SU-DHL-6 (cell line): ENCODE measurements at regions not wholly inside any gene's neighbourhood (a gene's known extent, or its start where the extent isn't known, plus 50 kb on each side); places are given as distances from the start of the nearest gene placed in this dataset.

Experiments used
- H2AFZ ChIP-seq: fragments of 200-600 bp; sonication (generic); 2 replicates; pipeline ENCODE4 v1.6.1; 2014; ENCODE audit warnings: low read depth, mild to moderate bottlenecking, moderate library complexity, mixed read lengths, antibody characterized with exemption, low read length; ENCODE audit not compliant: severe bottlenecking
- H3F3A ChIP-seq: fragments of 200-600 bp; shearing (Covaris generic); 2 replicates; pipeline ENCODE4 v1.6.0; 2016; ENCODE audit warnings: antibody characterized with exemption, mild to moderate bottlenecking; ENCODE audit not compliant: insufficient read depth
- H3K27ac ChIP-seq: fragments of 200-600 bp; sonication (generic); 2 replicates; pipeline ENCODE4 v1.5.1; 2016; ENCODE audit warnings: low read depth, mild to moderate bottlenecking, low read length, moderate library complexity, mixed read lengths
- H3K27me3 ChIP-seq: fragments of 200-600 bp; sonication (generic), shearing (Covaris generic); 2 replicates; pipeline ENCODE4 v1.6.0; 2014; ENCODE audit warnings: mild to moderate bottlenecking, low read length
- H3K36me3 ChIP-seq: fragments of 200-600 bp; sonication (generic); 2 replicates; pipeline ENCODE4 v1.6.1; 2014; ENCODE audit warnings: mild to moderate bottlenecking, low read length, mixed read lengths
- H3K4me2 ChIP-seq: fragments of 300-600, 200-600 bp; shearing (Covaris generic), sonication (generic); 2 replicates; pipeline ENCODE4 v1.6.0; 2014; ENCODE audit warnings: low read length, low read depth, mild to moderate bottlenecking; ENCODE audit not compliant: poor library complexity, severe bottlenecking
- H3K4me3 ChIP-seq: fragments of 200-600 bp; sonication (generic); 2 replicates; pipeline ENCODE4 v1.5.1; 2014; ENCODE audit warnings: antibody characterized with exemption, low read length, mild to moderate bottlenecking, mixed read lengths; ENCODE audit not compliant: insufficient read depth, poor library complexity, severe bottlenecking
- H3K79me2 ChIP-seq: fragments of 200-600 bp; sonication (generic); 2 replicates; pipeline ENCODE4 v1.6.1; 2014; ENCODE audit warnings: mild to moderate bottlenecking, low read length, moderate library complexity; ENCODE audit not compliant: insufficient read depth
- H3K9ac ChIP-seq: fragments of 200-600 bp; sonication (generic); 2 replicates; pipeline ENCODE4 v1.7.0; 2014; ENCODE audit warnings: mild to moderate bottlenecking, low read length
- H3K9me2 ChIP-seq: fragments of 200-600 bp; sonication (generic); replicated peaks from 2 replicates; pipeline ENCODE4 v1.6.1; 2014; ENCODE audit warnings: low read length; ENCODE audit not compliant: insufficient read depth
- H3K9me3 ChIP-seq: fragments of 200-600 bp; sonication (generic); 2 replicates; pipeline ENCODE4 v1.6.1; 2014; ENCODE audit warnings: low read length, mixed read lengths; ENCODE audit not compliant: insufficient read depth
- H4K20me1 ChIP-seq: fragments of 200-600 bp; sonication (generic); 2 replicates; pipeline ENCODE4 v1.6.1; 2014; ENCODE audit warnings: low read depth, mild to moderate bottlenecking, antibody characterized with exemption, low read length, moderate library complexity, mixed read lengths
- CTCF ChIP-seq: fragments of 200-600 bp; sonication (generic); IDR thresholded peaks from one replicate; pipeline ENCODE4 v1.5.1; 2017; ENCODE audit warnings: antibody characterized with exemption, mild to moderate bottlenecking, low read length, moderate library complexity; ENCODE audit not compliant: insufficient read depth, poor library complexity, severe bottlenecking
- EZH2phosphoT487 ChIP-seq: fragments of 200-600 bp; sonication (generic), shearing (Covaris generic); conservative IDR thresholded peaks from 2 replicates; pipeline ENCODE4 v1.6.1; 2018; ENCODE audit warnings: mild to moderate bottlenecking, antibody characterized with exemption, low read length, moderate library complexity, mixed read lengths

- H3K27me3 ChIP-seq = no peaks in the 10 kb centered on the region
- H3K36me3 ChIP-seq = no peaks in the 10 kb centered on the region
- TF ChIP-seq CTCF (no peak), EZH2phosphoT487 (no peak)
- no peak overlapping the region for H2AFZ ChIP-seq
- no peak overlapping the region for H3K27ac ChIP-seq
- H3F3A ChIP-seq = no peaks in the 10 kb centered on the region
- no peaks in the 10 kb centered on the region for H3K9me2 ChIP-seq
- H4K20me1 ChIP-seq = no peaks in the 10 kb centered on the region
- no peak overlapping the region for H3K9ac ChIP-seq
- no peaks in the 10 kb centered on the region for H3K9me3 ChIP-seq
- no peaks in the 10 kb centered on the region for H3K79me2 ChIP-seq
- H3K4me3 ChIP-seq = no peak overlapping the region
- no peak overlapping the region for H3K4me2 ChIP-seq
These were observed 341.8 kb downstream of the TMEM182 start for GRCh38 chr2:103103678-103104077.

GRCh38 chr2:103119352-103119751, 357.5 kb downstream of the TMEM182 start:
- H3K36me3 ChIP-seq = no peaks in the 10 kb centered on the region
- H3K27ac ChIP-seq = no peak overlapping the region
- no peak overlapping the region for H3K4me2 ChIP-seq
- H3K9me2 ChIP-seq = no peaks in the 10 kb centered on the region
- H3K27me3 ChIP-seq = no peaks in the 10 kb centered on the region
- H3K79me2 ChIP-seq = no peaks in the 10 kb centered on the region
- TF ChIP-seq CTCF (no peak), EZH2phosphoT487 (no peak)
- no peaks in the 10 kb centered on the region for H4K20me1 ChIP-seq
- H2AFZ ChIP-seq = no peak overlapping the region
- H3K9ac ChIP-seq = no peak overlapping the region
- H3K4me3 ChIP-seq = no peak overlapping the region
- no peaks in the 10 kb centered on the region for H3K9me3 ChIP-seq
- no peaks in the 10 kb centered on the region for H3F3A ChIP-seq

GRCh38 chr2:103121106-103121505, 359.3 kb downstream of the TMEM182 start:
- Histone ChIP-seq H3K27ac (no peak overlapping the region), H2AFZ (no peak overlapping the region), H3K4me3 (no peak overlapping the region), H3K9me2 (no peaks in the 10 kb centered on the region), H3K4me2 (no peak overlapping the region), H3K36me3 (no peaks in the 10 kb centered on the region), H3K9me3 (no peaks in the 10 kb centered on the region), H4K20me1 (no peaks in the 10 kb centered on the region), H3K27me3 (no peaks in the 10 kb centered on the region), H3K9ac (no peak overlapping the region), H3F3A (no peaks in the 10 kb centered on the region), H3K79me2 (no peaks in the 10 kb centered on the region)
- TF ChIP-seq CTCF (no peak), EZH2phosphoT487 (no peak)
